ES-I3 (cell line): ENCODE measurements at regions not wholly inside any gene's neighbourhood (a gene's known extent, or its start where the extent isn't known, plus 50 kb on each side); places are given as distances from the start of the nearest gene placed in this dataset.

ENCODE experiments used
- H3K36me3 ChIP-seq: 2 replicates; pipeline ENCODE4 v1.6.1; 2013; ENCODE audit warnings: mild to moderate bottlenecking, low read length, control low read depth, moderate library complexity; ENCODE audit not compliant: insufficient read depth
- H3K4me1 ChIP-seq: 2 replicates; pipeline ENCODE4 v1.6.1; 2013; ENCODE audit warnings: mild to moderate bottlenecking, control low read depth, low read length; ENCODE audit not compliant: insufficient read depth
- H3K9ac ChIP-seq: 2 replicates; pipeline ENCODE4 v1.6.1; 2013; ENCODE audit warnings: low read depth, mild to moderate bottlenecking, low read length, moderate library complexity
- H3K9me3 ChIP-seq: 2 replicates; pipeline ENCODE4 v1.6.1; 2013; ENCODE audit warnings: mild to moderate bottlenecking, low read length, moderate library complexity; ENCODE audit not compliant: control insufficient read depth, insufficient read depth

DNA sequence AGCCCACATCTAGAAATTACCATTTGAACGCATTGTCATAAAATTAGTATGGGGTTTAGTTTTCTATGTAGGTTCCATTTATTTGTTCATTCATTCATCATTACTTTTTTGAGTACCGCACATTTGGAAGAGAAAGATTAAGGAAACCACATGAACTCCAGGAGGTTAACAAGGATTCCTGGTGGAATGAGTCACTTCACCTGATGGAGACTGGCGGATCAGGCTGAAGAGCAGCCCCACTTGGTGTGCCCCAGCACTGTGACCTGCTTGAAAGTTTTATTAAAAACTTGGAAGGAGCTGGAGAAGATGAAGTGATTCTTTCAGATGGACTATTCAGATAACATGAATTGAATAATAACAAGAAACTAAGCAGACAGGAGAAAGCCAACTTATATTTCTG is 293.6 kb upstream of the CDH11 start:
- no peaks in the 10 kb centered on the region for H3K36me3 ChIP-seq
- H3K9me3 ChIP-seq = no peaks in the 10 kb centered on the region
- H3K4me1 ChIP-seq = no peaks in the 10 kb centered on the region
- H3K9ac ChIP-seq = no peak overlapping the region

- Histone ChIP-seq H3K9ac (no peak overlapping the region), H3K36me3 (no peaks in the 10 kb centered on the region), H3K4me1 (peaks cover 1% of the 10 kb centered on the region; the same call in 1 of the 2 replicates), H3K9me3 (no peaks in the 10 kb centered on the region)
These were observed 292.6 kb upstream of the CDH11 start for GRCh38 chr16:65414284-65414984.

DNA sequence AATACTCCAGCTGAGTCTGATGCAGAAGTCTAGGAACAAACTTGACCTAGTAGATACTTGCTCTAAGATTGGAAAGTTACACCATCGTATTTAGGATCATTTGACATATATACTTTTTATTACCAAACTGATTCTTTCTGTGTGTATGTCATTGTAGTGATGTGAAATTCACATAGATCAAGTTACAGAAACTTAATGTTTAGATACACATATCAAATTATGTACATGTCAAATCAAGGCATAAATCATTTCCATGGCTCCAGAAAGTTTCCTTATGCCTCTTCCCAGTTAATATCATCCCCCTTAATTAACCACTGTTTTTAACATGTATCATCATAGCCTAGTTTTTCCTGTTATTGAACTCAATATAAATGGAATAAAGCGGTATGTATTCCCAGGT is 292.0 kb upstream of the CDH11 start:
- no peaks in the 10 kb centered on the region for H3K36me3 ChIP-seq
- H3K4me1 ChIP-seq = peaks cover 3% of the 10 kb centered on the region; the same call in 1 of the 2 replicates
- no peak overlapping the region for H3K9ac ChIP-seq
- no peaks in the 10 kb centered on the region for H3K9me3 ChIP-seq

DNA sequence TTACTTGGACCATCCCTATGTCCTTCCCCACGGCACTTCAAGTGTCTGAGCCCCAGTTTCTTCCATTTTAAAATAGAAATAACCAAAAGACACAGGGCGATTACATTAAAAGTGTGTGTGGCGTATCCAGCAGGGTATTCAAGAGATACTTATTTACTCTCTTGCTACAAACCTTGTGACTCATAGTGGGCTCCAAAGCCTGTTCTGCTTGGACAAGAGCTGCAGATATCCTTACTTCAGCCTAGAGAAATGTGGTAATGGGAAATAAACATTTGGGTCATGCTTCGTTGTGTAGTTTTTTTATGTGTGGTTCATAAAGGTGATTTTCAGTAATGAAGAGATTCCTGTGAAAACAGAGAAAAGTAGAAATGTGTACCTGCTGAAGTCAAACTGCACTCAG is 288.9 kb upstream of the CDH11 start:
- no peaks in the 10 kb centered on the region for H3K9me3 ChIP-seq
- no peak overlapping the region for H3K9ac ChIP-seq
- H3K36me3 ChIP-seq = no peaks in the 10 kb centered on the region
- peaks cover 3% of the 10 kb centered on the region; the same call in 1 of the 2 replicates for H3K4me1 ChIP-seq

DNA sequence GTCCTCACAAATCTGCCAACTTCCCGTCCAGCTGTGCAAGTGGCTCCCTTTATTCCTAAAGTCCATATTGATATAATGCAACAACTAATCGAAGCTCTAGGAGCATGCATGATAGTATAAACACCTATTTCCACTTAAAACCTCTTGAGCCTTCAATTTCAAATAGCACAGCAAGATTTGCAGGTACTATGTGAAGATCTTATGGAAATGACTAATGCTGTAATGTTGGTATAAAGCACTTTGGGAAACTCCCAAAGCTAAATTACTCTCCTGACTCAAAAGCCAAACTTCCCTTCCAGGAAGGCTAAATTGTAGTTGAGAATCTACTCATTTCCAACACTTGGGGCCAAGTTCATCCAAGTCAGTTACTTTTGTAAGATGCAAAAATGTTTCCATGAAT is 287.6 kb upstream of the CDH11 start:
- Histone ChIP-seq H3K9me3 (no peaks in the 10 kb centered on the region; the same call in 1 of the 2 replicates), H3K4me1 (peaks cover 3% of the 10 kb centered on the region; the same call in 1 of the 2 replicates), H3K36me3 (no peaks in the 10 kb centered on the region), H3K9ac (no peak overlapping the region)

DNA sequence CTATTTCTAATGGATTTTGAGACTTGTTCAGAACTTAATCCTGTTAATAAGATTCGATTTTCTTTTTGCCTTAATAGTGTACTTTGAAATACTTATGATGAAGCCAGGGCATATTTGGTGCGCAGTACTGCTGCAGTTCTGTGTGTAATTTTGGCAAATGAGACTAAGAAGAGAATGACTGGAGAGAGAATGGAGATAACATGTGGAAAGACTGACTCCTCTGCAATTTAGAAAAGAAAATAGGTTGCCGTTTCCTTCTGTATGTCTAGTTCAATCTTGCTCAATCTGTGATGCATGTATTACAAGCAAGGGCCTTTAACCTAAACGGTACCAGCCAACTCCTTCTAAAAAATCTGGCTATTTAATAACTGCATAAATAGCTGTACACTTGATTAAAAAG is 285.1 kb upstream of the CDH11 start:
- Histone ChIP-seq H3K4me1 (peaks cover 3% of the 10 kb centered on the region; the same call in 1 of the 2 replicates), H3K36me3 (no peaks in the 10 kb centered on the region), H3K9ac (no peak overlapping the region), H3K9me3 (no peaks in the 10 kb centered on the region; the same call in 1 of the 2 replicates)

DNA sequence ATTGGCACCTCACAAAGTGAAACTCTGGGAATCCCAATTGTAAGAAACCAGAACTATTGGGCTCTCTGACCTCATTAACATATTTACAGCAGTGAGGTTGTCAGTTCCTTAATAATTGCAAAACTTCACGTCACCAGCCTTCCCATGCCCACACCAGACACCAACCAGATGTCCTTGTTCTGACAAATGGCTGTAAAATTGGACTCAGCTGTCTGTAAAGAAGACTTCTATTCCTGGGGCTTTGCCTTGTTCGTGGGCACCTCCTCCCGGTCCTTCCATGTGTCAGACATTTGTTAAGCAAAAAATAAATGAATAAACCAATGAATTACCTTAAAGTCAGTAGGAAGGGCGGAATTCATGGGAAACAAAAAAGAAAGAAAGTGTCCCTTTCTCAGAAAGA is 284.3 kb upstream of the CDH11 start:
- no peaks in the 10 kb centered on the region; the same call in 1 of the 2 replicates for H3K9me3 ChIP-seq
- H3K4me1 ChIP-seq = peaks cover 3% of the 10 kb centered on the region; the same call in 1 of the 2 replicates
- H3K9ac ChIP-seq = no peak overlapping the region
- no peaks in the 10 kb centered on the region for H3K36me3 ChIP-seq

DNA sequence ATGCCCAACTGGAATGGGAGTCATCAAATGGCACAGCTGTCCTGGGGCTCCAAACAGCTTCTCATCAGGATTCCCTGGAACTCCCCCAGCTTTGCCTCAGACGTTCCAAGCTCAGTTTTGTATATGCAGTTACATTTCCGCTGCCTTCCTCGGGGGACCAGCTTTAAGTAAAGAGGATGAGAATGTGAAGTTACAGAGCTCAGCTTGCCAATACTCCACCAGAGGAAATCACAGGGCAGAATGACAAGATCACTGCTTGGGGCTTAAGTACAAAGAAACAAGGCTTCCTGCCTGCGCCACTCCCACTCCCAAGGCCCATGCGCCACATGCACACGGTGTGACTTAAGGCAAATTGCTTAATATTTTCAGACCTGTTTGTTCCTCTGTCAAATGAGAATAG is 272.4 kb upstream of the CDH11 start:
- H3K9me3 ChIP-seq = peaks cover 5% of the 10 kb centered on the region; the same call in 1 of the 2 replicates
- no peaks in the 10 kb centered on the region for H3K36me3 ChIP-seq
- H3K4me1 ChIP-seq = no peaks in the 10 kb centered on the region
- H3K9ac ChIP-seq = no peak overlapping the region

- Histone ChIP-seq H3K9ac (no peak overlapping the region), H3K9me3 (peaks cover 5% of the 10 kb centered on the region; the same call in 1 of the 2 replicates), H3K4me1 (no peaks in the 10 kb centered on the region), H3K36me3 (no peaks in the 10 kb centered on the region)
These were observed 271.1 kb upstream of the CDH11 start for GRCh38 chr16:65392806-65393565.

DNA sequence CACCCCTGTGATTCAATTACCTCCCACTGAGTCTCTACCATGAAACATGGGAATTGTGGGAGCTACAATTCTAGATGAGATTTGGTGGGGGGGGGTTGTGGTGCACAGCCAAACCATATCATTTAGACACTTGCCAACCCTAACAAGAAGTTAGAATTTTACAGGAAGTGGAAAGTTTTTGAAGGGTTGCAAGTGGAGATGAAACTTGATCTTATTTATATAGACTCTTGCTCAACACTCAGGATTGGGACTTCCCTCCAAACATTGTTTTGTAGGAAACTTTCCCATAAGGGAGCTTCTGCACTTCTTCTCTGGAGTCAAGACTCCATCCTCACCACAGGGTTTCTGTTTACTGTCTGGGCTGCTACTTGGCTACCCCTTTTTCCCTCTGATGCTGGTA is 266.7 kb upstream of the CDH11 start:
- H3K9me3 ChIP-seq = peaks cover 4% of the 10 kb centered on the region; the same call in 1 of the 2 replicates
- H3K4me1 ChIP-seq = no peaks in the 10 kb centered on the region
- H3K9ac ChIP-seq = no peak overlapping the region
- H3K36me3 ChIP-seq = no peaks in the 10 kb centered on the region

DNA sequence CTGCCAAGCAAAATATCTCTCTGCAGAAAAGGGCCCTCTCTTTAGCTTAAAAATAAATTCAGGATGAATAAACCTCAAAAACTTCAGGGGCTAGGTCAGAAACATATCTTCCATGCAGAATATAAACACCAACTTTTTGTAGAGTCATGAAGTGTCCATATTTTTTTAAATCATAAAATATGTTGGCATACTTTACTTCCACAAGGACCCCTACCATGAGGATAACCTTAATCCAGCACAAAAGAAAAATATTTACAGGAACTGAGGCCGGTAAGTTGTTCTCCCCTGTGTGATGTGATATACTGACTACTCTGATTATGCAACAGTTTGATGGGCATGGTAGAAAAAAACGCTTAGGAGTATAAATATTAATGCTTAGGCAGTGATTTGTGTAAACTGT is 264.8 kb upstream of the CDH11 start:
- Histone ChIP-seq H3K9ac (no peak overlapping the region), H3K9me3 (peaks cover 4% of the 10 kb centered on the region; the same call in 1 of the 2 replicates), H3K36me3 (no peaks in the 10 kb centered on the region), H3K4me1 (no peaks in the 10 kb centered on the region)

GRCh38 chr16:65384441-65384840 is 262.6 kb upstream of the CDH11 start:
- H3K36me3 ChIP-seq = no peaks in the 10 kb centered on the region

GRCh38 chr16:65377195-65377594 is 255.3 kb upstream of the CDH11 start:
- H3K36me3 ChIP-seq = no peaks in the 10 kb centered on the region
- H3K9ac ChIP-seq = no peak overlapping the region
- H3K4me1 ChIP-seq = peaks cover 8% of the 10 kb centered on the region; the same call in 1 of the 2 replicates
- H3K9me3 ChIP-seq = no peaks in the 10 kb centered on the region

More at GRCh38 chr16:65384441-65384840, 262.6 kb upstream of the CDH11 start:
- H3K9me3 ChIP-seq = peaks cover 4% of the 10 kb centered on the region; the same call in 1 of the 2 replicates
- H3K4me1 ChIP-seq = no peaks in the 10 kb centered on the region
- no peak overlapping the region for H3K9ac ChIP-seq

DNA sequence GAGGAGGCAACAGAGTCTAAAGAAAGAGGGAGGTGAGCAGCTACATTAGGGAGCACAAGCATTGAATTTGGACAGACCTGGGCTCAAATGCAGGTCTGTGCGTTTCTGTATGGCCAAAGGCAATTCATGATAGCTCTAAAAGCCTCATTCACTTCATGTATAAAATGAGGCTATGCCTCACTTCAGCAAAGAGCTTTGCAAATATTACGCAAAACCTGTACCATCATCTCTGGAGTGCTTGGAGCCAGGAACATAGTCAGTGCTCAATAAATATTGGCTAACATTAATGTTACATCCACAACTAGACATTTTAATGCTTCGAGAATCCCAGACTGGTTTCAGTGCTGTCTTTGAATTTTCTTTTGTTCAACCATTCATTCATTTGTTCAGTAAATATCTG is 254.7 kb upstream of the CDH11 start:
- Histone ChIP-seq H3K9me3 (no peaks in the 10 kb centered on the region), H3K9ac (no peak overlapping the region), H3K4me1 (peaks cover 8% of the 10 kb centered on the region; the same call in 1 of the 2 replicates), H3K36me3 (no peaks in the 10 kb centered on the region)

- Histone ChIP-seq H3K9me3 (no peaks in the 10 kb centered on the region), H3K4me1 (peaks cover 8% of the 10 kb centered on the region; the same call in 1 of the 2 replicates)
These were observed 253.8 kb upstream of the CDH11 start for GRCh38 chr16:65375651-65376050.

More at GRCh38 chr16:65375651-65376050, 253.8 kb upstream of the CDH11 start:
- no peak overlapping the region for H3K9ac ChIP-seq
- no peaks in the 10 kb centered on the region for H3K36me3 ChIP-seq
